Hindlimb muscle (tissue), 1 donor: ENCODE measurements at regions not wholly inside any gene's neighbourhood (a gene's known extent, or its start where the extent isn't known, plus 50 kb on each side); places are given as distances from the start of the nearest gene placed in this dataset.
"Not testable (repeated sequence)": the region's sequence is repeated elsewhere in the genome, so short reads cannot be mapped to it uniquely, and the experiment has no call there.

Source experiments
- DNase-seq: peaks from one replicate; pipeline ENCODE4 v3.0.0-alpha.2; 2013

- no peak for DNase-seq
Measured at GRCh38 chr6:85191656-85192055, 258.2 kb upstream of the NT5E start.

- peak; percentile 50 for DNase-seq
Measured at GRCh38 chr6:85186546-85187175, 263.2 kb upstream of the NT5E start.

GRCh38 chr6:85185977-85186376 lies 263.9 kb upstream of the NT5E start:
- DNase-seq: no peak

- no peak for DNase-seq
Measured at GRCh38 chr6:85183841-85184240, 266.0 kb upstream of the NT5E start.

GRCh38 chr6:85172705-85173104 lies 277.2 kb upstream of the NT5E start:
- DNase-seq: no peak

- DNase-seq: no peak
Measured at GRCh38 chr6:85172161-85172560, 277.7 kb upstream of the NT5E start.

- DNase-seq: no peak
Measured at GRCh38 chr6:85169189-85169588, 280.7 kb upstream of the NT5E start.

- DNase-seq: no peak
Measured at GRCh38 chr6:85168146-85168545, 281.7 kb upstream of the NT5E start.

GRCh38 chr6:85166114-85166741 lies 283.7 kb upstream of the NT5E start:
- no peak for DNase-seq

GRCh38 chr6:85163156-85164080 lies 286.5 kb upstream of the NT5E start:
- DNase-seq: peak; percentile 32

GRCh38 chr6:85157311-85157710 lies 292.6 kb upstream of the NT5E start:
- no peak for DNase-seq

- DNase-seq: no peak
Measured at GRCh38 chr6:85143676-85144075, 306.2 kb upstream of the NT5E start.

- DNase-seq: no peak
Measured at GRCh38 chr6:85137865-85138264, 312.0 kb upstream of the NT5E start.

GRCh38 chr6:85136310-85136709 lies 313.6 kb upstream of the NT5E start:
- no peak for DNase-seq

GRCh38 chr6:85135376-85136094 lies 314.3 kb upstream of the NT5E start:
- DNase-seq: no peak

GRCh38 chr6:85134172-85134571 lies 315.7 kb upstream of the NT5E start:
- DNase-seq: no peak

GRCh38 chr6:85132091-85132490 lies 317.8 kb upstream of the NT5E start:
- no peak for DNase-seq

GRCh38 chr6:85130743-85131142 lies 319.1 kb upstream of the NT5E start:
- no peak for DNase-seq

- no peak for DNase-seq
Measured at GRCh38 chr6:85129881-85130280, 320.0 kb upstream of the NT5E start.

- DNase-seq: no peak
Measured at GRCh38 chr6:85128781-85129180, 321.1 kb upstream of the NT5E start.

- DNase-seq: not testable (repeated sequence)
Measured at GRCh38 chr6:85128256-85128655, 321.6 kb upstream of the NT5E start.

GRCh38 chr6:85127696-85128243 lies 322.1 kb upstream of the NT5E start:
- DNase-seq: no peak

- no peak for DNase-seq
Measured at GRCh38 chr6:85127168-85127498, 322.8 kb upstream of the NT5E start.
